HepG2 (cell line): ENCODE measurements at regions not wholly inside any gene's neighbourhood (a gene's known extent, or its start where the extent isn't known, plus 50 kb on each side); places are given as distances from the start of the nearest gene placed in this dataset.

Source experiments
- CEBPB ChIP-seq: IDR thresholded peaks from 2 replicates; pipeline ENCODE4 v1.6.1; 2011; ENCODE audit warnings: low read depth, low read length, improper control_type of control experiment, borderline replicate concordance
- CTCF ChIP-seq: sonication (generic); formaldehyde crosslinking; IDR thresholded peaks from 2 replicates; pipeline ENCODE4 v1.5.0; 2020; ENCODE audit warnings: mild to moderate bottlenecking, missing genetic modification reagents, moderate library complexity
- DR1 ChIP-seq: sonication (generic); formaldehyde crosslinking; IDR thresholded peaks from 2 replicates; pipeline ENCODE4 v1.8.0; 2021; ENCODE audit warnings: mild to moderate bottlenecking, missing genetic modification reagents, inconsistent platforms
- HOXA7 ChIP-seq: sonication (generic); formaldehyde crosslinking; IDR thresholded peaks from 2 replicates; pipeline ENCODE4 v1.8.1; 2022; ENCODE audit warnings: mild to moderate bottlenecking, missing genetic modification reagents, moderate library complexity
- MAZ ChIP-seq, 2 experiments: sonication (generic) in 1 of 2; formaldehyde crosslinking in 1 of 2; IDR thresholded peaks; 2 replicates each; pipeline versions ENCODE4 v1.5.0 to v1.6.1; 2012 to 2020; ENCODE audit warnings: low read depth in 2 of 2, mild to moderate bottlenecking in 2 of 2, borderline replicate concordance in 1 of 2, improper control_type of control experiment in 1 of 2, low read length in 1 of 2, missing genetic modification reagents in 1 of 2, moderate library complexity in 1 of 2
- PAF1 ChIP-seq: IDR thresholded peaks from 2 replicates; pipeline ENCODE4 v1.6.1; 2016; ENCODE audit warnings: missing genetic modification reagents, missing compliant biosample characterization
- RELA ChIP-seq: sonication (generic); formaldehyde crosslinking; IDR thresholded peaks from 2 replicates; pipeline ENCODE4 v1.4.0; 2020; ENCODE audit warnings: missing genetic modification reagents

- TF ChIP-seq CTCF (CRISPR knock-in tag): no peak
- TF ChIP-seq MAZ (IDR thresholded peaks at IDR 0.05; ENCODE audit: borderline replicate concordance, low read depth, low read length): no peak
- no peak for TF ChIP-seq MAZ (CRISPR knock-in tag; IDR thresholded peaks at IDR 0.05; ENCODE audit: low read depth)
- no peak for TF ChIP-seq CEBPB
- no peak for TF ChIP-seq PAF1
- no peak for TF ChIP-seq HOXA7
- no peak for TF ChIP-seq DR1 (CRISPR knock-in tag)
- no peak for TF ChIP-seq RELA (CRISPR knock-in tag)
Measured at GRCh38 chr13:67996101-67996500, 766.0 kb upstream of the PCDH9 start.
